ENCODE measurements at regions not wholly inside any gene's neighbourhood (a gene's known extent, or its start where the extent isn't known, plus 50 kb on each side); places are given as distances from the start of the nearest gene placed in this dataset.

GRCh38 chr21:35969281-35969680, 91.0 kb downstream of the SETD4 start:
- TF ChIP-seq TP53 (CRISPR knock-in tag; conservative IDR thresholded peaks at IDR 0.05) (no peak), KMT2A (CRISPR knock-in tag; IDR thresholded peaks at IDR 0.05) (no peak), ONECUT2 (CRISPR knock-in tag; IDR thresholded peaks at IDR 0.05) (no peak)
- TF ChIP-seq, protein P1, sequence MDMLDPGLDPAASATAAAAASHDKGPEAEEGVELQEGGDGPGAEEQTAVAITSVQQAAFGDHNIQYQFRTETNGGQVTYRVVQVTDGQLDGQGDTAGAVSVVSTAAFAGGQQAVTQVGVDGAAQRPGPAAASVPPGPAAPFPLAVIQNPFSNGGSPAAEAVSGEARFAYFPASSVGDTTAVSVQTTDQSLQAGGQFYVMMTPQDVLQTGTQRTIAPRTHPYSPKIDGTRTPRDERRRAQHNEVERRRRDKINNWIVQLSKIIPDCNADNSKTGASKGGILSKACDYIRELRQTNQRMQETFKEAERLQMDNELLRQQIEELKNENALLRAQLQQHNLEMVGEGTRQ (IDR thresholded peaks at IDR 0.05; ENCODE audit: low read depth, low read length): no peak
- TF ChIP-seq, protein P1 (CRISPR knock-in tag; IDR thresholded peaks at IDR 0.05; ENCODE audit: borderline replicate concordance): no peak

Data from HepG2 (cell line).